Neural progenitor cell (in vitro differentiated cells): ENCODE measurements at regions not wholly inside any gene's neighbourhood (a gene's known extent, or its start where the extent isn't known, plus 50 kb on each side); places are given as distances from the start of the nearest gene placed in this dataset.

Experiments used
- DNase-seq: peaks from one replicate; pipeline ENCODE4 v3.0.0-alpha.2; 2016; ENCODE audit warnings: low spot score
- H2AFZ ChIP-seq: fragments of 200-600 bp; sonication (generic); replicated peaks from 2 replicates; pipeline ENCODE4 v1.6.1; 2016; ENCODE audit warnings: antibody characterized with exemption
- H3F3A ChIP-seq: fragments of 200-600 bp; sonication (generic); 2 replicates; pipeline ENCODE4 v1.6.1; 2016; ENCODE audit warnings: antibody characterized with exemption, low read depth
- H3K27ac ChIP-seq: fragments of 200-600 bp; sonication (generic); 2 replicates; pipeline ENCODE4 v1.5.1; 2016; ENCODE audit warnings: mild to moderate bottlenecking
- H3K27me3 ChIP-seq: fragments of 200-600 bp; sonication (generic); 2 replicates; pipeline ENCODE4 v1.6.1; 2016; ENCODE audit warnings: mild to moderate bottlenecking, moderate library complexity
- H3K36me3 ChIP-seq: fragments of 200-600 bp; sonication (generic); 2 replicates; pipeline ENCODE4 v1.5.1; 2016
- H3K4me1 ChIP-seq: fragments of 200-600 bp; sonication (generic); 2 replicates; pipeline ENCODE4 v1.6.1; 2016; ENCODE audit warnings: mixed run types
- H3K4me2 ChIP-seq: fragments of 200-600 bp; sonication (generic); 2 replicates; pipeline ENCODE4 v1.6.1; 2016
- H3K4me3 ChIP-seq: fragments of 200-600 bp; sonication (generic); 2 replicates; pipeline ENCODE4 v1.5.1; 2016
- H3K79me2 ChIP-seq: fragments of 200-600 bp; sonication (generic); 2 replicates; pipeline ENCODE4 v1.6.1; 2016; ENCODE audit warnings: low read depth
- H3K9ac ChIP-seq: fragments of 200-600 bp; sonication (generic); 2 replicates; pipeline ENCODE4 v1.6.1; 2016
- H3K9me3 ChIP-seq: fragments of 200-600 bp; sonication (generic); 2 replicates; pipeline ENCODE4 v1.5.1; 2016; ENCODE audit warnings: low read depth
- H4K20me1 ChIP-seq: fragments of 200-600 bp; sonication (generic); 2 replicates; pipeline ENCODE4 v1.6.1; 2016; ENCODE audit warnings: low read depth
- H3K27ac Mint-ChIP-seq: 3 replicates; pipeline ENCODE4 v1.8.0; 2021; ENCODE audit warnings: mixed read lengths
- H3K27me3 Mint-ChIP-seq: 2 replicates; pipeline ENCODE4 v1.8.0; 2022; ENCODE audit warnings: low read depth, mild to moderate bottlenecking, inconsistent platforms, moderate library complexity, mixed read lengths; ENCODE audit not compliant: insufficient read depth
- H3K36me3 Mint-ChIP-seq: 3 replicates; pipeline ENCODE4 v1.8.0; 2021; ENCODE audit warnings: mixed read lengths
- H3K4me1 Mint-ChIP-seq: 3 replicates; pipeline ENCODE4 v1.8.0; 2021; ENCODE audit warnings: mixed read lengths
- H3K4me3 Mint-ChIP-seq: 3 replicates; pipeline ENCODE4 v1.8.0; 2021; ENCODE audit warnings: mild to moderate bottlenecking, moderate library complexity, mixed read lengths
- H3K9me3 Mint-ChIP-seq: 3 replicates; pipeline ENCODE4 v1.8.0; 2020; ENCODE audit warnings: mixed read lengths
- EZH2 ChIP-seq: fragments of 200-600 bp; sonication (generic); IDR thresholded peaks from 2 replicates; pipeline ENCODE4 v1.6.1; 2017; ENCODE audit warnings: antibody characterized with exemption, mild to moderate bottlenecking, moderate library complexity
- EZH2phosphoT487 ChIP-seq: fragments of 200-600 bp; sonication (generic); IDR thresholded peaks from 2 replicates; pipeline ENCODE4 v1.6.1; 2017; ENCODE audit warnings: antibody characterized with exemption
- TF ChIP-seq, protein P1 (sequence below): fragments of 200-600 bp; sonication (generic); IDR thresholded peaks from 2 replicates; pipeline ENCODE4 v1.5.1; 2017; ENCODE audit warnings: antibody characterized with exemption, mild to moderate bottlenecking

- Histone ChIP-seq H3K27me3 (no peaks in the 10 kb centered on the region), H2AFZ (no peak overlapping the region), H3K9me3 (no peaks in the 10 kb centered on the region), H3K9ac (no peak overlapping the region), H3F3A (peaks cover 7% of the 10 kb centered on the region), H3K4me1 (peaks cover 22% of the 10 kb centered on the region), H3K4me2 (no peak overlapping the region), H4K20me1 (no peaks in the 10 kb centered on the region), H3K4me3 (no peak overlapping the region), H3K27ac (no peak overlapping the region), H3K36me3 (peaks cover 9% of the 10 kb centered on the region), H3K79me2 (no peaks in the 10 kb centered on the region)
- no peak for DNase-seq
- peaks cover 3% of the 10 kb centered on the region for H3K27me3 Mint-ChIP-seq
- TF ChIP-seq EZH2: no peak
- no peak for TF ChIP-seq EZH2phosphoT487
- TF ChIP-seq, protein P1, sequence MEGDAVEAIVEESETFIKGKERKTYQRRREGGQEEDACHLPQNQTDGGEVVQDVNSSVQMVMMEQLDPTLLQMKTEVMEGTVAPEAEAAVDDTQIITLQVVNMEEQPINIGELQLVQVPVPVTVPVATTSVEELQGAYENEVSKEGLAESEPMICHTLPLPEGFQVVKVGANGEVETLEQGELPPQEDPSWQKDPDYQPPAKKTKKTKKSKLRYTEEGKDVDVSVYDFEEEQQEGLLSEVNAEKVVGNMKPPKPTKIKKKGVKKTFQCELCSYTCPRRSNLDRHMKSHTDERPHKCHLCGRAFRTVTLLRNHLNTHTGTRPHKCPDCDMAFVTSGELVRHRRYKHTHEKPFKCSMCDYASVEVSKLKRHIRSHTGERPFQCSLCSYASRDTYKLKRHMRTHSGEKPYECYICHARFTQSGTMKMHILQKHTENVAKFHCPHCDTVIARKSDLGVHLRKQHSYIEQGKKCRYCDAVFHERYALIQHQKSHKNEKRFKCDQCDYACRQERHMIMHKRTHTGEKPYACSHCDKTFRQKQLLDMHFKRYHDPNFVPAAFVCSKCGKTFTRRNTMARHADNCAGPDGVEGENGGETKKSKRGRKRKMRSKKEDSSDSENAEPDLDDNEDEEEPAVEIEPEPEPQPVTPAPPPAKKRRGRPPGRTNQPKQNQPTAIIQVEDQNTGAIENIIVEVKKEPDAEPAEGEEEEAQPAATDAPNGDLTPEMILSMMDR: no peak
- H3K36me3 Mint-ChIP-seq: peaks cover 36% of the 10 kb centered on the region
- H3K4me1 Mint-ChIP-seq: peaks cover 13% of the 10 kb centered on the region
- H3K9me3 Mint-ChIP-seq: peaks cover 6% of the 10 kb centered on the region
- H3K27ac Mint-ChIP-seq: no peak overlapping the region
- H3K4me3 Mint-ChIP-seq: no peak overlapping the region
These were observed 109.9 kb upstream of the TIAM2 start for GRCh38 chr6:154885214-154885613.

- no peak overlapping the region for H3K27ac Mint-ChIP-seq
- no peak for DNase-seq
These were observed 109.1 kb upstream of the TIAM2 start for GRCh38 chr6:154886016-154886415.

DNA sequence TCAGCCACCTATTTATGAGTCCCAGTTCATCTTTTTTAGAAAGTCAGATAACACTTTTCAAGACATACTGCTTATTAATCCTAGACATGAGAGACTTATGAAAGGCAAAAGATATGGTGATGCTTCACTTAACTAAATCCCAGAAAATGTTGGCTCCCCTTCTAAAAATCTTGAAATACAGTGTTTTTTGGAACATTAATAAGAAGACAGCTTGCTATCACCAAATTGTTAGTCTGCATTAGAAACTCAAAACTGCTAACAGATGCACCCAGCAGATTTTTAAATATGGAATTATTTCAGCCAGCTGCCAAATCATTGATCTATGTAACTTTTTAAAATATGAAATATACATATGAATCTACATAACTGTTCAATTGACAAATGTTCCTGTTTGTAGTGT is 108.6 kb upstream of the TIAM2 start:
- Mint-ChIP-seq H3K27me3 (peaks cover 3% of the 10 kb centered on the region), H3K36me3 (peaks cover 38% of the 10 kb centered on the region), H3K27ac (no peak overlapping the region), H3K4me3 (no peak overlapping the region), H3K9me3 (peaks cover 6% of the 10 kb centered on the region), H3K4me1 (peaks cover 15% of the 10 kb centered on the region)
- Histone ChIP-seq H3K27ac (no peak overlapping the region), H2AFZ (no peak overlapping the region), H4K20me1 (no peaks in the 10 kb centered on the region), H3K4me1 (peaks cover 22% of the 10 kb centered on the region), H3K4me2 (no peak overlapping the region), H3F3A (peaks cover 7% of the 10 kb centered on the region), H3K4me3 (no peak overlapping the region), H3K79me2 (no peaks in the 10 kb centered on the region), H3K9me3 (no peaks in the 10 kb centered on the region), H3K9ac (no peak overlapping the region), H3K36me3 (peaks cover 9% of the 10 kb centered on the region), H3K27me3 (no peaks in the 10 kb centered on the region)
- DNase-seq: no peak
- TF ChIP-seq, protein P1: no peak
- no peak for TF ChIP-seq EZH2phosphoT487
- TF ChIP-seq EZH2: no peak

More at GRCh38 chr6:154886016-154886415, 109.1 kb upstream of the TIAM2 start:
- Histone ChIP-seq H4K20me1 (no peaks in the 10 kb centered on the region), H3F3A (peaks cover 7% of the 10 kb centered on the region), H3K4me3 (no peak overlapping the region), H3K4me1 (peaks cover 22% of the 10 kb centered on the region), H3K27ac (no peak overlapping the region), H3K36me3 (peaks cover 9% of the 10 kb centered on the region), H3K27me3 (no peaks in the 10 kb centered on the region), H3K79me2 (no peaks in the 10 kb centered on the region), H2AFZ (no peak overlapping the region), H3K9me3 (no peaks in the 10 kb centered on the region), H3K9ac (no peak overlapping the region), H3K4me2 (no peak overlapping the region)
- TF ChIP-seq, protein P1: no peak
- TF ChIP-seq EZH2phosphoT487 (no peak), EZH2 (no peak)
- Mint-ChIP-seq H3K36me3 (peaks cover 38% of the 10 kb centered on the region), H3K4me3 (no peak overlapping the region), H3K9me3 (peaks cover 6% of the 10 kb centered on the region), H3K4me1 (peaks cover 15% of the 10 kb centered on the region), H3K27me3 (peaks cover 3% of the 10 kb centered on the region)
